ENCODE measurements at regions not wholly inside any gene's neighbourhood (a gene's known extent, or its start where the extent isn't known, plus 50 kb on each side); places are given as distances from the start of the nearest gene placed in this dataset.

- TF ChIP-seq, protein P1, sequence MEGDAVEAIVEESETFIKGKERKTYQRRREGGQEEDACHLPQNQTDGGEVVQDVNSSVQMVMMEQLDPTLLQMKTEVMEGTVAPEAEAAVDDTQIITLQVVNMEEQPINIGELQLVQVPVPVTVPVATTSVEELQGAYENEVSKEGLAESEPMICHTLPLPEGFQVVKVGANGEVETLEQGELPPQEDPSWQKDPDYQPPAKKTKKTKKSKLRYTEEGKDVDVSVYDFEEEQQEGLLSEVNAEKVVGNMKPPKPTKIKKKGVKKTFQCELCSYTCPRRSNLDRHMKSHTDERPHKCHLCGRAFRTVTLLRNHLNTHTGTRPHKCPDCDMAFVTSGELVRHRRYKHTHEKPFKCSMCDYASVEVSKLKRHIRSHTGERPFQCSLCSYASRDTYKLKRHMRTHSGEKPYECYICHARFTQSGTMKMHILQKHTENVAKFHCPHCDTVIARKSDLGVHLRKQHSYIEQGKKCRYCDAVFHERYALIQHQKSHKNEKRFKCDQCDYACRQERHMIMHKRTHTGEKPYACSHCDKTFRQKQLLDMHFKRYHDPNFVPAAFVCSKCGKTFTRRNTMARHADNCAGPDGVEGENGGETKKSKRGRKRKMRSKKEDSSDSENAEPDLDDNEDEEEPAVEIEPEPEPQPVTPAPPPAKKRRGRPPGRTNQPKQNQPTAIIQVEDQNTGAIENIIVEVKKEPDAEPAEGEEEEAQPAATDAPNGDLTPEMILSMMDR (IDR thresholded peaks at IDR 0.05) = no peak
- no peak for TF ChIP-seq POLR2A (IDR thresholded peaks at IDR 0.05)
Measured at GRCh38 chr5:91598216-91598615, 215.1 kb upstream of the ARRDC3 start.

Measured in heart left ventricle (tissue), 13 donors.